ENCODE measurements at regions not wholly inside any gene's neighbourhood (a gene's known extent, or its start where the extent isn't known, plus 50 kb on each side); places are given as distances from the start of the nearest gene placed in this dataset.

- Histone ChIP-seq H3K4me3 (ENCODE audit: low read depth, low read length) (no peak overlapping the region), H3K27me3 (ENCODE audit: insufficient read depth, low read depth, severe bottlenecking) (no peaks in the 10 kb centered on the region), H3K36me3 (no peaks in the 10 kb centered on the region), H3K9me3 (ENCODE audit: severe bottlenecking) (no peaks in the 10 kb centered on the region), H3K27ac (no peak overlapping the region)
- no peak for TF ChIP-seq CTCF (IDR thresholded peaks at IDR 0.05; ENCODE audit: low read depth, low read length)
- no peak for DNase-seq
These were observed 201.0 kb downstream of the SNX19 start for GRCh38 chr11:130715085-130715876.

- no peaks in the 10 kb centered on the region for H3K9me3 ChIP-seq (ENCODE audit: severe bottlenecking)
- H3K27ac ChIP-seq, result no peak overlapping the region
- no peak for TF ChIP-seq CTCF (IDR thresholded peaks at IDR 0.05; ENCODE audit: low read depth, low read length)
- no peaks in the 10 kb centered on the region for H3K27me3 ChIP-seq (ENCODE audit: insufficient read depth, low read depth, severe bottlenecking)
- no peak overlapping the region for H3K4me3 ChIP-seq (ENCODE audit: low read depth, low read length)
- DNase-seq, result no peak
- no peaks in the 10 kb centered on the region for H3K36me3 ChIP-seq
These were observed 200.4 kb downstream of the SNX19 start for GRCh38 chr11:130715877-130716220.

DNA sequence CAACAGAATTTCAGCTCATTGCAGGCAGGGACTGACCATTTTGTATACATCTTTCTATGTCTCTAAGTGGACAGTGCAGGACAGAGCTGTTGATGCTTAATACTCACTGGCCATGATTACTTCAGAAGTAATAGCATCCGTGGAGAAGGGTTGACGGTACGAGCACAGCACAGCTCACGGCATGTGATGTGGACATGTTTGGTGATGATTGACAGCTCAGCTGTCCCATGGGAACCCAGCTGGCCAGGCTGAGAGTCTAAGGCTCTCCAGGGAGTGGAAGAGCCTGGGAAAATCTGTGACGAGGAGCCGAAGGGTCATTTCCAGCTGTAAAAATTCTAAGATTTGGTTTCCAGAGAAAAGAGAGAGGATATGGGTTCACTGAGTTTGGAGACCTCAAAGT is 198.2 kb downstream of the SNX19 start:
- no peak overlapping the region for H3K4me3 ChIP-seq (ENCODE audit: low read depth, low read length)
- no peak for TF ChIP-seq CTCF (IDR thresholded peaks at IDR 0.05; ENCODE audit: low read depth, low read length)
- no peaks in the 10 kb centered on the region for H3K36me3 ChIP-seq
- H3K27ac ChIP-seq, result no peak overlapping the region
- DNase-seq, result no peak
- no peaks in the 10 kb centered on the region for H3K9me3 ChIP-seq (ENCODE audit: severe bottlenecking)
- H3K27me3 ChIP-seq (ENCODE audit: insufficient read depth, low read depth, severe bottlenecking), result no peaks in the 10 kb centered on the region

DNA sequence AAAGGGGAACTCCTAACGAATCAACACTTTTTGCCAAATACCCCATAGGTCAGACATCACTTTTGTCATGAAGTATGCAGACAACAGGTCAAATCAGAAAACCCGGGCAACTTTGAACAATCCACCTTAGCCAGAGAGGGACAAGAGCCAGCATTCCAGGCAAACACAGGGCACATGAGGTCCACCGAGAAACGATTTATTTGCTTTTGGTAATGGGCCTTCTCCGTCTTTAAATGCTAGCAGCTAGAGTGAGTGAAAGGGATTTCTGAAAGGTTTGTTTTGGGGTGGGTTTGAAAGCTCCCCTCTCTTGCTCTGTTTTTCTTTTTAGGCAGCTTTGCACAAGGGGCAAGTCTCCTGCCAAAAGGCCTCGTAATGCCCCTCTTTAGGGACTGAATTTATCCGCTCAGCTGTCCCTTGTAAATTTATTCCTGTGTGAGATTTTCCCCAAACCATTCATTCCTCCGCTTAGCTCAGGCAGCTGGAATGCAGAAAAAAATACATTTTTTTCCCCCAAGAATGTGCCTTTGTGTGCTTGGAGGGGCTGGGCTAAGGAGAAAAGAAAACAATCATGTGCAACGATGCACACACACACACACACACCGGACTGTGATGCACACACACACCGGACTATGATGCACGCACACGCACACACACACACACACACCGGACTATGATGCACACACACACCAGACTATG is 196.9 kb downstream of the SNX19 start:
- Histone ChIP-seq H3K9me3 (ENCODE audit: severe bottlenecking) (no peaks in the 10 kb centered on the region), H3K36me3 (no peaks in the 10 kb centered on the region), H3K27me3 (ENCODE audit: insufficient read depth, low read depth, severe bottlenecking) (no peaks in the 10 kb centered on the region), H3K4me3 (ENCODE audit: low read depth, low read length) (no peak overlapping the region), H3K27ac (no peak overlapping the region)
- no peak for TF ChIP-seq CTCF (IDR thresholded peaks at IDR 0.05; ENCODE audit: low read depth, low read length)
- DNase-seq, result no peak

GRCh38 chr11:130720232-130721022 is 195.9 kb downstream of the SNX19 start:
- Histone ChIP-seq H3K27ac (no peak overlapping the region), H3K9me3 (ENCODE audit: severe bottlenecking) (no peaks in the 10 kb centered on the region), H3K36me3 (no peaks in the 10 kb centered on the region), H3K27me3 (ENCODE audit: insufficient read depth, low read depth, severe bottlenecking) (no peaks in the 10 kb centered on the region), H3K4me3 (ENCODE audit: low read depth, low read length) (no peak overlapping the region)
- DNase-seq, result no peak
- no peak for TF ChIP-seq CTCF (IDR thresholded peaks at IDR 0.05; ENCODE audit: low read depth, low read length)

Measured in WERI-Rb-1 (cell line).